ENCODE measurements at regions not wholly inside any gene's neighbourhood (a gene's known extent, or its start where the extent isn't known, plus 50 kb on each side); places are given as distances from the start of the nearest gene placed in this dataset.

- H3K4me3 Mint-ChIP-seq (ENCODE audit: low read depth): no peak overlapping the region
- no peaks in the 10 kb centered on the region for H3K4me1 Mint-ChIP-seq (ENCODE audit: low read depth)
- no peak for DNase-seq (ENCODE audit: low spot score, unreplicated experiment)
- no peaks in the 10 kb centered on the region for H3K27me3 Mint-ChIP-seq
- no peaks in the 10 kb centered on the region for H3K9me3 Mint-ChIP-seq (ENCODE audit: low read depth)
- no peak for TF ChIP-seq CTCF (IDR thresholded peaks at IDR 0.05; ENCODE audit: unreplicated experiment)
- H3K36me3 Mint-ChIP-seq (ENCODE audit: insufficient read depth): no peaks in the 10 kb centered on the region
- no peak overlapping the region for H3K27ac Mint-ChIP-seq
These were observed 861.3 kb upstream of the MGAT4C start for GRCh38 chr12:87117526-87117925.

GRCh38 chr12:87116780-87117179 lies 860.6 kb upstream of the MGAT4C start:
- DNase-seq (ENCODE audit: low spot score, unreplicated experiment): no peak
- Mint-ChIP-seq H3K4me1 (ENCODE audit: low read depth) (no peaks in the 10 kb centered on the region), H3K4me3 (ENCODE audit: low read depth) (no peak overlapping the region), H3K27me3 (no peaks in the 10 kb centered on the region), H3K9me3 (ENCODE audit: low read depth) (no peaks in the 10 kb centered on the region), H3K36me3 (ENCODE audit: insufficient read depth) (no peaks in the 10 kb centered on the region), H3K27ac (no peak overlapping the region)
- TF ChIP-seq CTCF (IDR thresholded peaks at IDR 0.05; ENCODE audit: unreplicated experiment): no peak

GRCh38 chr12:87112571-87113345 lies 856.6 kb upstream of the MGAT4C start:
- Mint-ChIP-seq H3K27me3 (no peaks in the 10 kb centered on the region), H3K9me3 (ENCODE audit: low read depth) (no peaks in the 10 kb centered on the region), H3K4me1 (ENCODE audit: low read depth) (no peaks in the 10 kb centered on the region), H3K4me3 (ENCODE audit: low read depth) (no peak overlapping the region), H3K27ac (no peak overlapping the region), H3K36me3 (ENCODE audit: insufficient read depth) (no peaks in the 10 kb centered on the region)
- no peak for DNase-seq (ENCODE audit: low spot score, unreplicated experiment)
- no peak for TF ChIP-seq CTCF (IDR thresholded peaks at IDR 0.05; ENCODE audit: unreplicated experiment)

- H3K36me3 Mint-ChIP-seq (ENCODE audit: insufficient read depth): no peaks in the 10 kb centered on the region
- no peaks in the 10 kb centered on the region for H3K27me3 Mint-ChIP-seq
- no peak overlapping the region for H3K27ac Mint-ChIP-seq
- no peak for TF ChIP-seq CTCF (IDR thresholded peaks at IDR 0.05; ENCODE audit: unreplicated experiment)
- DNase-seq (ENCODE audit: low spot score, unreplicated experiment): no peak
- H3K9me3 Mint-ChIP-seq (ENCODE audit: low read depth): no peaks in the 10 kb centered on the region
- no peaks in the 10 kb centered on the region for H3K4me1 Mint-ChIP-seq (ENCODE audit: low read depth)
- H3K4me3 Mint-ChIP-seq (ENCODE audit: low read depth): no peak overlapping the region
These were observed 851.6 kb upstream of the MGAT4C start for GRCh38 chr12:87107766-87108165.

- Mint-ChIP-seq H3K4me1 (ENCODE audit: low read depth) (no peaks in the 10 kb centered on the region), H3K36me3 (ENCODE audit: insufficient read depth) (no peaks in the 10 kb centered on the region), H3K27ac (no peak overlapping the region), H3K9me3 (ENCODE audit: low read depth) (no peaks in the 10 kb centered on the region), H3K27me3 (no peaks in the 10 kb centered on the region), H3K4me3 (ENCODE audit: low read depth) (no peak overlapping the region)
- no peak for TF ChIP-seq CTCF (IDR thresholded peaks at IDR 0.05; ENCODE audit: unreplicated experiment)
- no peak for DNase-seq (ENCODE audit: low spot score, unreplicated experiment)
These were observed 851.1 kb upstream of the MGAT4C start for GRCh38 chr12:87107270-87107669.
